ENCODE measurements at regions not wholly inside any gene's neighbourhood (a gene's known extent, or its start where the extent isn't known, plus 50 kb on each side); places are given as distances from the start of the nearest gene placed in this dataset.
"Not testable (repeated sequence)": the region's sequence is repeated elsewhere in the genome, so short reads cannot be mapped to it uniquely, and the experiment has no call there.

DNA sequence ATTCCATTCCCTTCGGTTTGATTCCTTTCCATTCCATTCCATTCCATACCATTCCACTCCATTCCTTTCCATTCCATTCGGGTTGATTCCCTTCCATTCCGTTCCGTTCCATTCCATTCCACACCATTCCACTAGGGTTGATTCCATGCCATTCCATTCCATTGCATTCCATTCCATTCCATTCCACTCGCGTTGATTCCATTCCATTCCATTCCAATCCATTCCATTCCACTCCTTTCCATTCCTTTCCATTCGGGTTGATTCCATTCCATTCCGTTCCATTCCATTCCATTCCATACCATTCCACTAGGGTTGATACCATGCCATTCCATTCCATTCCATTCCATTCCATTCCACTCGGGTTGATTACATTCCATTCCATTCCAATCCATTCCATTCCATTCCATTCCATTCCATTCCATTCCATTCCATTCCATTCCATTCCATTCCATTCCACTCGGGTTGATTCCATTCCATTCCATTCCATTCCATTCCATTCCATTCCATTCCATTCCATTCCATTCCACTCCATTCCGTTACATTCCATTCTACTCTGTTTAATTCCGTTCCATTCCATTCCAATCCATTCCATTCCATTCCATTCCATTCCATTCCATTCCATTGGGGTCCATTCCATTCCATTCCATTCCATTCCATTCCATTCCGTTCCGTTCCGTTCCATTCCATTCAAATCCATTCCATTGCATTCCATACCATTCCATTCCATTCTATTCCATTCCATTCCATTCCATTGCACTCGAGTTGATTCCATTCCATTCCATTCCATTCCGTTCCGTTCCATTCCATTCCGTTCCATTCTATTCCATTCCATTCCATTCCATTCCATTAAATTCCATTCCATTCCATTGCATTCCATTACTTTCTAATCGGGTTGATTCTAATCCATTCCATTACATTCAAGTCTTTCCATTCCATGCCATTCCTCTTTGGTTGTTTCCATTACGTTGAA, 163.2 kb downstream of the CWH43 start:
- intact Hi-C loops (cut with DNase I, micrococcal nuclease) = not testable (repeated sequence)
- DNase-seq = peak in 1 of 2 donors; percentile 26

DNA sequence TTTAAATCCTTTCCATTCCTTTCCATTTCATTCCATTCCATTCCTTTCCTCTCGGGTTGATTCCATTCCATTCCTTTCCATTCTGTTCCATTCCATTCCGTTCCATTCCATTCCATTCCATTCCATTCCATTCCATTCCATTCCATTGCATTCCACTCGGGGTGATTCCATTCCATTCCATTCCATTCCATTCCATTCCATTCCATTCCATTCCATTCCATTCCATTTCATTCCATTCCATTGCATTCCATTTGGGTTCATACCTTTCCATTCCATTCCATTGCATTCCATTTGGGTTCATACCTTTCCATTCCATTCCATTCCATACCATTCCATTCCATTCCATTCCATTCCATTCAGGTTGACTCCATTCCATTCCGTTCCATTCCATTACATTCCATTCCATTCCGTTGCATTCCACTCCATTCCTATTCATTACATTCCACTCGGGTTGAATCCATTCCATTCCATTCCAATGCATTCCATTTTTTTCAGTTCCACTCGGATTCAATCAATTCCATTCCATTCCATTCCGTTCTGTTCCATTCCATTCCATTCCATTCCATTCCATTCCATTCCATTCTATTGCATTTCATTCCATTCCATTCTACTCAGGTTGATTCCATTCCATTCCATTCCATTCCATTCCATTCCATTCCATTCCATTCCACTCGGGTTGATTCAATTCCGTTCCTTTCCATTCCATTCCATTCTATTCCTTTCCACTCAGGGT, 164.4 kb downstream of the CWH43 start:
- DNase-seq; intact Hi-C loops (cut with DNase I, micrococcal nuclease): not testable (repeated sequence)
- ATAC-seq = peak; percentile 21

More for the DNA sequence above, 163.2 kb downstream of the CWH43 start:
- ATAC-seq = peak; percentile 83

DNA sequence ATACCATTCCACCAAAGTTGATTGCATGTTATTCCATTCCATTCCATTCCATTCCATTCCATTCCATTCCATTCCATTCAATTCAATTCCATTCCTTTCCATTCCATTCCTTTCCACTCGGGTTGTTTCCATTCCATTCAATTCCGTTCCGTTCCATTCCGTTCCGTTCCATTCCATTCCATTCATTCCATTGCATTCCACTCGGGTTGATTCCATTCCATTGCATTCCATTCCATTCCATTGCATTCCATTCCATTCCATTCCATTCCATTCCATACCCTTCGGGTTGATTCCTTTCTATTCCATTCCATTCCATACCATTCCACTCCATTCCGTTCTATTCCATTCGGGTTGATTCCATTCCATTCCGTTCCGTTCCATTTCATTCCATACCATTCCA, 166.9 kb downstream of the CWH43 start:
- DNase-seq; intact Hi-C loops (cut with DNase I, micrococcal nuclease): not testable (repeated sequence)
- ATAC-seq = peak; percentile 39

DNA sequence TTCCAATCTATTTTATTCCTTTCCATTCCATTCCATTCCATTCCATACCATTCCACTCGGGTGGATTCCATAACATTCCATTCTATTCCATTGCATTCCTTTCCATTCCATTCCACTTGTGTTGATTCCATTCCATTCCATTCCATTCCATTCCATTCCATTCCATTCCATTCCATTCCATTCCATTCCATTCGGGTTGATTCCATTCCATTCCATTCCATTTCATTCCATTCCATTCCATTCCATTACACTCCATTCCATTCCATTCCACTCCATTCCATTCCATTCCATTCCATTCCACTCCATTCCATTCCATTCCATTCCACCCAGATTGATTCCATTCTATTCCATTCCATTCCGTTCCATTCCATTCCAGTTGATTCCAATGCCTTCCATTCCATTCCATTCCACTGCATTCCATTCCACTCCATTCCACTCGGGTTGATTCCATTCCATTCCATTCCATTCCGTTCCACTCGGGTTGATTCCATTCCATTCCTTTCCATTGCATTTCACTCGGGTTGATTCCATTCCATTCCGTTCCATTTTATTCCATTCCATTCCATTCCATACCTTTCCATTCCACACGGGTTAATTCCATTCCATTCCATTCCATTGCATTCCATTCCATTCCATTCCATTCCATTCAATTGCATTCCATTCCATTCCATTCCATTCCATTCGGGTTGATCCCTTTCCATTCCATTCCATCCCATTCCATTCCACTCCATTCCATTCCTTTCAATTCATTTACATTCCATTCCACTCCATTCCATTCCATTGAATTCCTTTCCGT, 168.4 kb downstream of the CWH43 start:
- DNase-seq; intact Hi-C loops (cut with DNase I, micrococcal nuclease): not testable (repeated sequence)
- ATAC-seq = peak; percentile 67

DNA sequence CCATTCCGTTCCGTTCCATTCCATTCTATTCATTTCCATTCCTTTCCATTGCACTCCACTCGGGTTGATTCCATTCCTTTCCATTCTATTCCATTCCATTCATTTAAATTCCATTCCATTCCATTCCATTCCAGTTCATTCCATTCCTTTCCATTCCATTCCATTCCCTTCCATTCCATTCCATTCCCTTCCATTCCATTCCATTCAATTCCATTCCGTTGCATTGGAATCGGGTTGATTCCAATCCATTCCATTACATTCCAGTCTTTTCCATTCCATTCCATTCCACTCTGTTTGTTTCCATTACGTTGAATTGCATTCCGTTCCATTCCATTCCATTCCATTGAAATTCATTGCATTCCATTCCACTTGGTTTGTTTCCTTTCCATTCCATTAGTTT, 169.2 kb downstream of the CWH43 start:
- ATAC-seq; intact Hi-C loops (cut with DNase I, micrococcal nuclease); DNase-seq: not testable (repeated sequence)

DNA sequence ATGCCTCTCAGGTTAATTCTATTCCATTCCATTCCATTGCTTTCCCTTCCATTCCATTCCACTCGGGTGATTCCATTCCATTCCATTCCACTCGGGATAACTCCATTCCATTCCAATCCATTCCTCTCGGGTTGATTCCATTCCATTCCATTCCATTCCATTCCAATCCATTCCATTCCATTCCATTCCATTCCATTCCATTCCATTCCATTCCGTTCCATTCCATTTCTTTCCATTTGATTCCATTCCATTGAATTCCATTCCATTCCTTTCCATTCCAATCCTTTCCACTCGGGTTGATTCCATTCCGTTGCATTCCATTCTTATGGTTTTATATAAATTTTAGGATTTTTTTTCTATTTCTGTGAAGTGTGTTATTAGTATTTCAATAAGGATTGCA, 170.2 kb downstream of the CWH43 start:
- intact Hi-C loops (cut with DNase I, micrococcal nuclease); DNase-seq; ATAC-seq: not testable (repeated sequence)

DNA sequence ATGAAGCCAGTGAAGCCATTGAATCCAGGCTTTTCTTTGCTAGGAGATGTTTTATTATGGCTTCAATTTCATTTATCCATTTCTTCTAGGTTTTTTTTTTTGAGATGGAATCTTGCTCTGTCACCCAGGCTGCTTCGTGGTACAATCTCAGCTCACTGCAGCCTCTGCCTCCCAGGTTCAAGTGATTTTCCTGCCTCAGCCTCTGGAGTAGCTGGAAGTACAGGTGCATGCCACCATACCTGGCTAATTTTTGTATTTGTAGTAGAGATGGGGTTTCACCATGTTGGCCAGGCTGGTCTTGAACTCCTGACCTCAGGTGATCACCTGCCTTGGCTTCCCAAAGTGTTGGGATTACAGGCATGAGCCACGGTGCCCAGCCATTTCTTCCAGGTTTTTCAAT, 171.6 kb downstream of the CWH43 start:
- intact Hi-C loops (cut with DNase I, micrococcal nuclease); ATAC-seq; DNase-seq: not testable (repeated sequence)

DNA sequence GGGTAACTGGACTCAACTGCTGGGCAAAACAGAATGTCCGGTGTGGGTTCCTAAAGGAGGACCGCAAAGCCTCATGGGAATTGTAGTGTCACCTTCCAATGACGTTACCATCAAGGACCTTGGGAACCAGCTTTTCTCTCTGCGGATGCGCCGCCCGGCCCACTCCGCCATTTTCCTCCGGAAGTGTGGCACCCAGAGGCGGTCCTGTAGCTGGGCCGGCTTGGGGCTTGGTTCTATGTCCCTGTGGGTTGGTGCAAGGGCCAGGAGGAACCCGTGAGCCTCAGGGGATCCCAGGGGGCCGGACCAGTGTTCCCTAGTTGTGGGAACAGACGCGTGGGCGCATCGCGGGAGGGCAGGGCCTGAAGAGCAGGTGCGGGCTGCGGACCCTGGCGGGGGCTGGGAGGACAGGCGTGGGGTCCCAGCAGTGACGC, 175.1 kb downstream of the CWH43 start:
- ATAC-seq; intact Hi-C loops (cut with DNase I, micrococcal nuclease); DNase-seq: not testable (repeated sequence)

DNA sequence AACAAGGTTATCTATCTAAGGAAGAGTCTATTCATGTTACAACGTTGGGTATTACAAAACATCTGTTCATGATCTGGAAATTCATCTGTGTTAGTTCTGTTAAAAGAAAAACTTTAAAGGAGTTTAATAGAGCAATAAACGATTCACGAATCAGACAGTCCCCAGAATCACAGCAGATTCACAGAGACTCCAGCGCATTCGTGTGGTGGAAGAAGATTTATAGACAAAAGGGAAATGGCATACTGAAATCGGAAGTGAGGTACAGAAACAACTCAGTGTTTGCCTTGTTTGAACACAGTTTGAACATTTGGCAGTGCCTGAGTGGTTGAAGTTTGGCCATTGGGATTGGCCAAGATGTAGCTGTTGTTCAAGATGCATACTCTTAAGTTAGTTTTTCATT, 178.8 kb downstream of the CWH43 start:
- intact Hi-C loops (cut with DNase I, micrococcal nuclease); ATAC-seq; DNase-seq: not testable (repeated sequence)

DNA sequence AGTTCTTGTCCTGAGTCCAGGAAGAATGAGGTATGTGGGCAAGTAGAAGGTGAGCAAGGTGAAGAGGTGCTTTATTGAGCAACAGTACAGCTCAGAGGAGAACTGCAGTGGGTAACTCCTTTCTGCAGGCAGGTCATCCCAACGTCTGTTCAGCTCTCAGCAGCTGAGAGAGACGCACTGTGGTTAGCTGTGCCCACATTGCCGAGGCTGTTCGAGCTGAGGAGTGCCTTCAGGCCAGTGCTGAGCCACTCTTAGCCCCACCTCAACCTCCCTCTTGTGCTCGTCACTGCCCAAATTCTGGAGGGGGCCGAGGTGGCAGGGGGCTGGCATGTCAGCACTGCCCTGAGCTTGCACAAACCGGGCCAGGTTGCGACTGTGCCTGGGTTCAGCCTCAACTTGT, 191.8 kb downstream of the CWH43 start:
- intact Hi-C loops (cut with DNase I, micrococcal nuclease); ATAC-seq: not testable (repeated sequence)

DNA sequence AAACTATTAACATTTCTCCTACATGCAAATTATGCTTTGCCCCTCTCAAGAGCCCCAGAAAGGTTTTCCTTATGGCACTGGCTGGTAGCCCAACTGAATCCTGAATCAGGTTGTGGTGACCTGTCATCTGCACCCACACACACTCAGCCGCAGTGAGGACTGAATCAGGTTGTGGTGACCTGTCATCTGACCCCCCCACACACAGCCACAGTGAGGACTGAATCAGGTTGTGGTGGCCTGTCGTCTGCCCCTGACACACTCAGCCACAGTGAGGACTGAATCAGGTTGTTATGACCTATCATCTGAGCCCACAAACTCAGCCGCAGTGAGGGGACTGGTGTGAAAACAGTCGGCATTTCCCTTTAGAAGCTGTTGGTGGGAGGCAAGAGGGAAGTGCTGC, 195.0 kb downstream of the CWH43 start:
- ATAC-seq; intact Hi-C loops (cut with DNase I, micrococcal nuclease): not testable (repeated sequence)

More for the DNA sequence above, 191.8 kb downstream of the CWH43 start:
- not testable (repeated sequence) for DNase-seq

DNA sequence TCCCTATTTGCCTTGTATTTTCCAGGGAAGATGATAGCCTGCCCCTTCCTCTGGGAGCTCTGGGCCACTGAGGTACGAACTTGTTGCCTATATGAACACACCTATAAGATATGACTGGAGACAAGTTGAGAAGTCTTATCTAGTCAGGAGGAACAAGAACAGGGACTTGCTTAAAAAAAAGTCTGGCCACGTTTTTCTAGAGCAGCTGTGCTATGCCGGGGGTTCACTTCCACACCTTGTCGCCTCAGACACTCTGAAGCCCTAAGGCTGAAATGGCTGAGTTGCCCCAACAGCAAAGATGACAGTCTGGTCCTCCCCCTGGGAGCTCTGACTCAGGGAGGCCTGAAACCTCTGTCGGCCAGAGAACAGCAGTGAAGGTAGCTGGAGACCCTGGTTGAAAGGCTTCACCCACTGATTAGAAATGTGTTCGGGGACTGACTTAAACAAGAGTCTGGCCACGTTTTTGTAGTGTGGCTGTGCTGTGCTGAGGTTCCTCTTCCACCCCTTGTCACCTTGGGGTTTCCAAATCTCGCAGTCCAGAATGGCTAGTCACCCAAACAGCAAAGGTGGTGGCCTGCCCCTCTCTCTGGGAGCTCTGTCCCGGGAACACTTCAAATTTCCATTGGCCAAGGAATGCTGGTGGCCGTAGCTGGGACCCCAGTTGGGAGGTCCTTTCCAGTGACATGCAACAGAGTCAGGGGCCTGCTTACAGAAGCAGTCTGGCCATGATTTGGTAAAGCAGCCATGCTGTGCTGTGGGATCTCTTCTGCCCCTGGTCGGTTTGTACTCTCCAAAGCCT, 225.5 kb downstream of the CWH43 start:
- intact Hi-C loops (cut with DNase I, micrococcal nuclease); ATAC-seq; DNase-seq: not testable (repeated sequence)

More for the DNA sequence above, 195.0 kb downstream of the CWH43 start:
- DNase-seq = not testable (repeated sequence)

DNA sequence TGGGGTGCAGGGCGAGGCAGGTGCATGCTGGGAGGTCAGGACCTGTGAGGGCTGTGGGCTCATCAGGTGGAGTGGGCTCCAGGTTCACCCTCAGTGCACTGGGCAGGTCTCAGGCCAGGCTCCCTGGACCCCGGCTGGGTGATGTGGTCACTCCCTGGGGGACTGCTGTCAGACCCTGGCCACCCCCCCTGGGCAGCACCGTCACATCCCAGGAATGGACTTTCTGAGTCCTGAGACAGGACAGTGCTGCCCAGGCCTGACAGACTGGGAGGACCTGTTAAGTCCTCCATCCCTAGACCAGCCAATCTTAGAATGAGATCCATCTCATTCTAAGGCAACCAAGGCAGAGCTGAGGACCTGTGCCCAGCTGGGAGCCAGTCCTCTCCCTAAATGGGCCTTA, 227.2 kb downstream of the CWH43 start:
- intact Hi-C loops (cut with DNase I, micrococcal nuclease); ATAC-seq; DNase-seq: not testable (repeated sequence)

DNA sequence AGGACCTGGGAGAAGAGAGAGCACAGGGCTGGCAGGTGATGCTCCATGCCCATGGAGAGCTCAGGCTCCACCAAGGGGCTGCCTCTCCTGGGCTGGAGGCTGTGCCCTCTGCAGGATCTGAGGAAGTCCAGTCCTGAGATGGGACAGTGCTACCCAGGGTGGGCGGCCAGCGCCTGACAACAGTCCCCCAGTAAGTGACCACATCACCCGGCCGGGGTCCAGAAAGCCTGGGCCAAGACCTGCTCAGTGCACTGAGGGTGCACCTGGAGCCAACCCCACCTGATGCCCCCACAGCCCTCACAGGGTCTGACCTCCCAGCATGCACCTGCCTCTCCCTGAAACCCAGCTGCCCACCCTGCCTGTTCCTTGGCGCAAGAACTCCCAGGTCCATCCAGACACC, 227.7 kb downstream of the CWH43 start:
- intact Hi-C loops (cut with DNase I, micrococcal nuclease) = not testable (repeated sequence)

DNA sequence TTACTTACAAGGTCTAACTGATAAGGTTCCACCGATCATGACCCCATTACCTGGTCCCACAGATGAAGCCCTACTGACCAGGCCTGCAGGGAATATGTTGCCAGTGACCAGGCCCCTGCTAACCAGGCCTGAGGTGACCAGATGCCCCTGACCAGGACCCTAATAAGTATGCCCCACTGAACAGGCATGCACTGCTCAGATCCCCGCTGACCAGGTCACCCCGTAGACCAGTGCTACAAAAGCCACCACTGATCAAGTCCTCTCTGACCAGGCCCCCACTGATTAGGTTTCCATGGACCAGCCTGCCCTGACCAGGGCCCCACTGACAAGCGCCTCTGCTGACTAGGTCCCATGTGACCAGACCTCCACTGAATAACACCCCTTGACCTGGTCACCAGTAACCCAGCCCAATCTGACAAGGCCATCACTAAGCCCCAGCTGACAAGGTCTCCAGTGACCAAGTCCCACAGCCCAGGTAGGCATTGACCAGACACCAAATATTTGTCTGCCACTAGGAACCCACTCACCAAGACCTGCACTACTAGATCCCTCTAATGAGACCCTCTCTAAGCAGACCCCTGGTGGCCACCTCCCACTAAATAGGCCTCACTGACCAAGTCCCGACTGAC, 228.5 kb downstream of the CWH43 start:
- ATAC-seq; intact Hi-C loops (cut with DNase I, micrococcal nuclease); DNase-seq: not testable (repeated sequence)

More for the DNA sequence above, 227.7 kb downstream of the CWH43 start:
- ATAC-seq, DNase-seq: not testable (repeated sequence)

DNA sequence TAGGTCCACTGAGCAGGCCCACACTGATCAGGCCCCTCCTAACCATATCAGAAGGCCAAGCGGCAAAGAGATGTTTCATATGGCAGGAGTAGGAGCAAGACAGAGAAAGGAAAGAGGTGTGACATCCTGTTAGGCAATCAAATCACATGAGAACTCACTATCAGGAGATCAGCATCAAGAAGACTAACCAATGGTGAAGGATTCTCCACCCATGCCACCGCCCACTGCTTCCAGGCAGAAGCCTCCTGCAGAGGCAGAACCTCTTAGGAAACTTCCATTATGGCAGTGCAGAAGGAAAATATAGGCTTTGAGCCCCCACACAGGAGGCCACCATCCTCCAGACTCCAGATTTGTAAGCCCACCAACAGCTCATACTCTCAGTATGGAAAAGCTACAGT, 229.0 kb downstream of the CWH43 start:
- not testable (repeated sequence) for DNase-seq, ATAC-seq

DNA sequence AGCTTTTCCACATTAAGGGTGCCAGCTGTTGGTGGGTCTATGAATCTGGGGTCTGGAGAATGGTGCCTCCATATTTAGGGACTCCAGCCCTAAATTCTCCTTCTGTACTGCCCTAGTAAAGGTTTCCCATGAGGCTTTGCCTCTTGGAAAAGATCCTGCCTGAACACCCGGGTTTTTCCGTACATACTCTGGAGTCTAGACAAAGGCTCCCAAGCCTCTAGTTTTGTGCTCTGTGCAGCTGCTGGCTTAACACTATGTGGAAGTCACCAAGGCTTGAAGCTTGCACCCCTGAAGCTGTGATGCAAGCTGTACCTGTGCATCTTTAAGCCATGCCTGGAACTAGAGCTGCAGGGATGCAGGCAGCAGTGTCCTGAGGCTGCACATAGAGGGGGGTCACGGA, 230.5 kb downstream of the CWH43 start:
- DNase-seq; intact Hi-C loops (cut with DNase I, micrococcal nuclease); ATAC-seq: not testable (repeated sequence)

More for the DNA sequence above, 229.0 kb downstream of the CWH43 start:
- intact Hi-C loops (cut with DNase I, micrococcal nuclease) = not testable (repeated sequence)

All from left colon (tissue), 2 donors.